T-helper 17 cell (primary cell): ENCODE measurements at regions not wholly inside any gene's neighbourhood (a gene's known extent, or its start where the extent isn't known, plus 50 kb on each side); places are given as distances from the start of the nearest gene placed in this dataset.
"Not testable (repeated sequence)": the region's sequence is repeated elsewhere in the genome, so short reads cannot be mapped to it uniquely, and the experiment has no call there.

Source experiments
- ATAC-seq: fragments of 150-1000 bp; cut with Tn5 transposase; 2 replicates; pipeline ENCODE4 v1.10.0; 2021; ENCODE audit warnings: mild to moderate bottlenecking, moderate library complexity
- DNase-seq, 3 donors: peaks; one replicate each; pipeline versions ENCODE4 v3.0.0 to v3.0.0-alpha.2; 2020 to 2021
- H3K9me3 ChIP-seq: one replicate; pipeline ENCODE4 v1.7.0; 2013; ENCODE audit warnings: low read length, mild to moderate bottlenecking; ENCODE audit not compliant: control insufficient read depth, poor library complexity, severe bottlenecking
- H3K27ac Mint-ChIP-seq: one replicate; pipeline ENCODE4 v1.8.0; 2022; ENCODE audit warnings: mild to moderate bottlenecking, moderate library complexity, mixed read lengths
- H3K27me3 Mint-ChIP-seq: one replicate; pipeline ENCODE4 v1.8.0; 2022; ENCODE audit warnings: mixed read lengths
- H3K36me3 Mint-ChIP-seq: one replicate; pipeline ENCODE4 v1.8.0; 2022; ENCODE audit warnings: low read depth, mixed read lengths
- H3K4me1 Mint-ChIP-seq: one replicate; pipeline ENCODE4 v1.8.0; 2022; ENCODE audit warnings: mild to moderate bottlenecking, mixed read lengths
- H3K4me3 Mint-ChIP-seq: one replicate; pipeline ENCODE4 v1.8.0; 2022; ENCODE audit warnings: mild to moderate bottlenecking, moderate library complexity, mixed read lengths

GRCh38 chr1:5125208-5125607 is 470.8 kb downstream of the AJAP1 start:
- H3K4me3 Mint-ChIP-seq, result no peak overlapping the region
- peaks cover 5% of the 10 kb centered on the region for H3K4me1 Mint-ChIP-seq
- no peaks in the 10 kb centered on the region for H3K9me3 ChIP-seq
- no peaks in the 10 kb centered on the region for H3K27me3 Mint-ChIP-seq
- ATAC-seq, result no peak
- no peak for DNase-seq
- H3K27ac Mint-ChIP-seq, result no peak overlapping the region
- no peaks in the 10 kb centered on the region for H3K36me3 Mint-ChIP-seq

GRCh38 chr1:5120559-5120958 is 466.1 kb downstream of the AJAP1 start:
- Mint-ChIP-seq H3K4me3 (no peak overlapping the region), H3K4me1 (peaks cover 3% of the 10 kb centered on the region), H3K27me3 (no peaks in the 10 kb centered on the region), H3K27ac (no peak overlapping the region), H3K36me3 (no peaks in the 10 kb centered on the region)
- no peaks in the 10 kb centered on the region for H3K9me3 ChIP-seq
- ATAC-seq (no peak), DNase-seq (no peak)

GRCh38 chr1:5119366-5120234 is 465.2 kb downstream of the AJAP1 start:
- ATAC-seq, result no peak
- H3K9me3 ChIP-seq, result no peaks in the 10 kb centered on the region
- Mint-ChIP-seq H3K4me3 (no peak overlapping the region), H3K4me1 (peaks cover 3% of the 10 kb centered on the region), H3K36me3 (no peaks in the 10 kb centered on the region), H3K27ac (no peak overlapping the region), H3K27me3 (no peaks in the 10 kb centered on the region)
- no peak for DNase-seq

- ATAC-seq, DNase-seq, H3K4me3 Mint-ChIP-seq, H3K36me3 Mint-ChIP-seq, H3K4me1 Mint-ChIP-seq, H3K9me3 ChIP-seq, H3K27me3 Mint-ChIP-seq, H3K27ac Mint-ChIP-seq: not testable (repeated sequence)
Observed at GRCh38 chr1:5118771-5119170, 464.4 kb downstream of the AJAP1 start.

- not testable (repeated sequence) for H3K4me1 Mint-ChIP-seq, H3K9me3 ChIP-seq, H3K27me3 Mint-ChIP-seq, H3K27ac Mint-ChIP-seq, ATAC-seq, DNase-seq, H3K4me3 Mint-ChIP-seq, H3K36me3 Mint-ChIP-seq
Observed at GRCh38 chr1:5118292-5118691, 463.9 kb downstream of the AJAP1 start.

- peaks cover 3% of the 10 kb centered on the region for H3K9me3 ChIP-seq
- Mint-ChIP-seq H3K4me1 (peaks cover 14% of the 10 kb centered on the region), H3K36me3 (no peaks in the 10 kb centered on the region), H3K27ac (no peak overlapping the region), H3K4me3 (no peak overlapping the region), H3K27me3 (peaks cover 24% of the 10 kb centered on the region)
- no peak for ATAC-seq
- DNase-seq, result no peak
Observed at GRCh38 chr1:5111581-5111980, 457.2 kb downstream of the AJAP1 start.

GRCh38 chr1:5110508-5110907 is 456.1 kb downstream of the AJAP1 start:
- Mint-ChIP-seq H3K4me1 (peaks cover 14% of the 10 kb centered on the region), H3K4me3 (no peak overlapping the region), H3K27ac (peak overlapping the region; percentile 17), H3K36me3 (no peaks in the 10 kb centered on the region), H3K27me3 (peaks cover 24% of the 10 kb centered on the region)
- H3K9me3 ChIP-seq, result peaks cover 3% of the 10 kb centered on the region
- no peak for ATAC-seq
- DNase-seq, result no peak

GRCh38 chr1:5109633-5110032 is 455.2 kb downstream of the AJAP1 start:
- ATAC-seq, result no peak
- Mint-ChIP-seq H3K27ac (no peak overlapping the region), H3K36me3 (no peaks in the 10 kb centered on the region), H3K4me1 (peaks cover 14% of the 10 kb centered on the region), H3K4me3 (no peak overlapping the region), H3K27me3 (peaks cover 24% of the 10 kb centered on the region)
- no peak for DNase-seq
- peaks cover 3% of the 10 kb centered on the region for H3K9me3 ChIP-seq

GRCh38 chr1:5108740-5109139 is 454.3 kb downstream of the AJAP1 start:
- Mint-ChIP-seq H3K27me3 (peaks cover 24% of the 10 kb centered on the region), H3K27ac (no peak overlapping the region), H3K4me1 (peaks cover 14% of the 10 kb centered on the region), H3K4me3 (no peak overlapping the region), H3K36me3 (no peaks in the 10 kb centered on the region)
- DNase-seq (no peak), ATAC-seq (no peak)
- peaks cover 3% of the 10 kb centered on the region for H3K9me3 ChIP-seq

GRCh38 chr1:5105744-5106143 is 451.3 kb downstream of the AJAP1 start:
- no peak for DNase-seq
- Mint-ChIP-seq H3K4me1 (peaks cover 9% of the 10 kb centered on the region), H3K36me3 (no peaks in the 10 kb centered on the region), H3K27ac (no peak overlapping the region), H3K27me3 (peaks cover 20% of the 10 kb centered on the region), H3K4me3 (no peak overlapping the region)
- no peaks in the 10 kb centered on the region for H3K9me3 ChIP-seq
- no peak for ATAC-seq

- DNase-seq, result no peak
- Mint-ChIP-seq H3K4me1 (no peaks in the 10 kb centered on the region), H3K36me3 (no peaks in the 10 kb centered on the region), H3K27ac (no peak overlapping the region), H3K27me3 (peaks cover 29% of the 10 kb centered on the region), H3K4me3 (no peak overlapping the region)
- no peak for ATAC-seq
- H3K9me3 ChIP-seq, result no peaks in the 10 kb centered on the region
Observed at GRCh38 chr1:5099558-5099957, 445.1 kb downstream of the AJAP1 start.

- Mint-ChIP-seq H3K36me3 (no peaks in the 10 kb centered on the region), H3K27me3 (peaks cover 29% of the 10 kb centered on the region)
Observed at GRCh38 chr1:5098981-5099385, 444.6 kb downstream of the AJAP1 start.

GRCh38 chr1:5093042-5093441 is 438.6 kb downstream of the AJAP1 start:
- DNase-seq, result no peak

More at GRCh38 chr1:5098981-5099385, 444.6 kb downstream of the AJAP1 start:
- H3K4me1 Mint-ChIP-seq, result no peaks in the 10 kb centered on the region
- H3K9me3 ChIP-seq, result no peaks in the 10 kb centered on the region
- no peak overlapping the region for H3K4me3 Mint-ChIP-seq
- no peak overlapping the region for H3K27ac Mint-ChIP-seq
- ATAC-seq, result no peak
- no peak for DNase-seq

GRCh38 chr1:5084676-5085075 is 430.3 kb downstream of the AJAP1 start:
- H3K9me3 ChIP-seq, result no peaks in the 10 kb centered on the region
- Mint-ChIP-seq H3K4me3 (no peak overlapping the region), H3K36me3 (no peaks in the 10 kb centered on the region), H3K27me3 (peaks cover 10% of the 10 kb centered on the region), H3K4me1 (no peaks in the 10 kb centered on the region), H3K27ac (no peak overlapping the region)
- ATAC-seq (no peak), DNase-seq (no peak)

More at GRCh38 chr1:5093042-5093441, 438.6 kb downstream of the AJAP1 start:
- no peaks in the 10 kb centered on the region for H3K4me1 Mint-ChIP-seq
- H3K36me3 Mint-ChIP-seq, result no peaks in the 10 kb centered on the region
- no peak overlapping the region for H3K27ac Mint-ChIP-seq
- no peak for ATAC-seq
- no peaks in the 10 kb centered on the region for H3K9me3 ChIP-seq
- H3K4me3 Mint-ChIP-seq, result no peak overlapping the region
- H3K27me3 Mint-ChIP-seq, result peaks cover 13% of the 10 kb centered on the region
